HG02798 (cell line): ENCODE measurements at regions not wholly inside any gene's neighbourhood (a gene's known extent, or its start where the extent isn't known, plus 50 kb on each side); places are given as distances from the start of the nearest gene placed in this dataset.

ENCODE experiments used
- ATAC-seq: cut with Tn5 transposase; IDR thresholded peaks from one replicate; pipeline ENCODE4 v1.9.1; 2021; ENCODE audit warnings: mild to moderate bottlenecking; ENCODE audit not compliant: unreplicated experiment, poor library complexity

GRCh38 chr7:156549636-156550035, 90.9 kb upstream of the RNF32 start:
- no peak for ATAC-seq

DNA sequence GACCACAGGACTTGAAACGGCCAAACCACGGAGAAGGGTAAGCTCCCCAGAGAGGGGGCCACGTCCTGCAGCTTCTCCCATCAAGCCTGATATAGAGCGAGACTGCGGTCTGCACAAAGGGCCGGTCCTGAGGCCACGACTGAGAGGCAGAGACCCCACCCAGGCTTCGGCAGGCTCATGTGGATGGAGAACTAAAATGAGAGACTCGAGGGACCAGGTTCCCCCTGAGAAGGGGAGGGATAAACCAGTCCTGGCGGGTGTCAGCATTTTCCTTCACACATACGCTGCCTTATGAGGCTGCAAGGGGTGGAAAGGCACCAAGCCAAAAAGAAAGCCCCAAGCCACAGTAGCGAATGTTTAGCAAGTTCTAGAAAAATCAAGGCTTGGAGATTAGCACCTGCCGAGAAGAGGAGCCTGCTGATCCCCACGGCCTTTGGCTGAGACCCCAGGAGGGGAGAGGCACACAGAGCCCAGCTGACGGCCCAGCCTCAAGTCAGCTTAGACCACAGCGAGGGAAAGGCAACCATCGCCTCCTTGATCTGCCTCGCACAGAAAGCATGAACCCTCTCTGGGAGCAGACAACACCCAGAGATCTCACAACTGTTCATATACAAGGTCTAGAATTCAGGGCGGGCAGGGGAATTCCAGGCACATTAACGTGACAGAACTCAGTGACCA, 92.6 kb upstream of the RNF32 start:
- peak; percentile 68 for ATAC-seq

- ATAC-seq = no peak
Observed at GRCh38 chr7:156545979-156546378, 94.6 kb upstream of the RNF32 start.

DNA sequence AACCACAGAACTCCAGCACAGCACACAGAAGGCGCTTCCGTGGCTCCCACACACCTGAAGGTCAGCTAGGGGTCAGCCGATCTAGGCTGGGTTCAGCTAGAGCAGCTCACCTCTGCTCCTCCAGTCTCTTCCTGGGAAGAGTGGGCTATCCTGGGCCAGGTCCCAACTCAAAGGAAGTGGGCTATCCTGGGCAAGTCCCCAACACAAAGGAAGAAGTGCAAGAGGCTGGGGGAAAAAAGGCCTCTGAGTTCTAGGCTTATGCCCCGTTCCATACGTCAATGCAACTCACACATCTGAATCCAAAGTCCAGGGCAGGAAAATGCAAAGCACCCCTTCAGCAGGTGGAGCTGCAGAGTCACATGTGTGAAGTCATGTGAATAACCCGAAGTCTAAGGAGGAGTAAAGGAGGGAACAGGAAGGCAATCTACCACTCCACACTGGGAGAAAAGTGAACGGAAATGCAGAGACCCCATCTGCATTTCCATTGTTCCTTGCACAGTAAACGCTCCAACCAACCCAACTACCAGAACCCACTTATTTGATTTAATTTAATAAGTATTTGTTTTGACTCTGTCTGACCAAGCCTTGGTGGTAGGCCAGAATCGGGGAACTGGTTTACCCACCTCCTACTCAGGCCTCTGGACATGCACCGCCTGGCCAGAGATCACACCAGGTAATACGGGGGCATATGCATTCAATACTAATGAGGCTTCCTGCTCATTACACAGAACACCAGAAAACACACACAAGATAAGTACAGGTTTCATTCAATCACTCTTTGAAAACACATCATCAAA, 95.5 kb upstream of the RNF32 start:
- no peak for ATAC-seq

DNA sequence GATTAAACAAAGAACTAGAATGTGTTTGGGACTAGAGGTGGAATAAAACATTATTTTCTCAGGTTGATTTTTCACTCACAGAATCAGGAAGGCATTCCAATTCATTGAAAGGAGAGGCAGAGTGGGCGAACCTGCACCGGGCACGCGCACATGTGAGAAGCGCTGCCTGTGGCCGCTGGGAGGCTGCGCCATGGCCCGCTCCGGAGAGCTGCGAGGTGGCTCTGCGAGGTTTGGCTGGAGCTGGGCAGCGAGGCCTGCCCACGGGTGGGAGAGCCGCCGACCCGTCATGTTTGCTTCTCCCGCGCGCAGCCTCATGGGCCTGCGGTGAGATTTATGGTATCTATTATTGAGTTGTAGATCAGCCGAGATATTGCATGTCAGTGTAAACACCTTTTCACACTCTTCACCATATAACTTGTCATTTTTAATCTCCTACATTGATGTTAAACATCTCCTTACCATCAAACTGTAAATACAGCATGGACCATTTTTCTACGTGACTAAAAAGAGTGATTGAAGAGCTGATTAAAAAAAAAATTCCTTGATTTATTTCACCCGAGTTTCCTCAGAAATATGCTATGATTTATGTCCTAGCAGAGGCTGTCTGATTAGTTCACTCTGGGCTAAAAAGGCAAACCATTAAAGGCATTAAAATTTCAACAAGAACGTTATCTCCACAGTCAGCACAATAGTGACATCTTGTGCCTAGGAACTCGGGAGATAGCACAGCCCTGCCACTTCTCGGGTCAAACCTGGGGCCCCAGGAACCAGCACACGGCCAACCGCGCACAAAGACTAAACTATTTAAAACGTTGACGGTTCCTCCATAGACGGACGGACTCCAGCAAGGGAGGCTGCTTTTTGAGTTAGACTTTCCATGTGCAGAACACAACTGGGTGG, 96.6 kb upstream of the RNF32 start:
- ATAC-seq = no peak

DNA sequence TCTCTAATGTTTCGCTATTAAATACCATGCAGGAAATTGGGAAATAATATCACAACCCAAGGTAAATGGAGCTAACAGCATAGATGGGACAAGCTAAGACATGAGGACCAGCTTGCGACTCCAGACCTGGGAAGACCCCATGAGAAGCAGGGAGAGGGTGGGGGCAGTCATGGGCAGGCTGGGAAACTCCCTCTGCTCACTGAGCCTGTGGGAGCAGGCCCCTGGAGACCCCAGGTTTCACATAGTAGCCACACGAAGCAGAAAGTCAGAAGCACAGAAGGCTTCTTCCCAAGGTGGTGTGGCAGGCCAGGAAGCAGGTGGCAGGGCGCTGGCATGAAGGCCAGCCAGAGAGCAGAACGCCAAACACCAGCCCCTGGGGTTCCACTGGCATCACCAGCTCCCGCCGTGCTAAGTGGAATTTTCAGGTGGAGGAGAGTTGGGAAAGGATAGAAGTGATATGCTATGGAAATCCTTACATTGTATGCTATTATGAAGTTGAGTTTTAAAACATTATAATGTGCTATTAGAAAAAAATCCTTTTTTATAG, 99.9 kb upstream of the RNF32 start:
- no peak for ATAC-seq

- ATAC-seq = no peak
Observed at GRCh38 chr7:156539999-156540398, 100.6 kb upstream of the RNF32 start.

- ATAC-seq = no peak
Observed at GRCh38 chr7:156537006-156537405, 103.6 kb upstream of the RNF32 start.

DNA sequence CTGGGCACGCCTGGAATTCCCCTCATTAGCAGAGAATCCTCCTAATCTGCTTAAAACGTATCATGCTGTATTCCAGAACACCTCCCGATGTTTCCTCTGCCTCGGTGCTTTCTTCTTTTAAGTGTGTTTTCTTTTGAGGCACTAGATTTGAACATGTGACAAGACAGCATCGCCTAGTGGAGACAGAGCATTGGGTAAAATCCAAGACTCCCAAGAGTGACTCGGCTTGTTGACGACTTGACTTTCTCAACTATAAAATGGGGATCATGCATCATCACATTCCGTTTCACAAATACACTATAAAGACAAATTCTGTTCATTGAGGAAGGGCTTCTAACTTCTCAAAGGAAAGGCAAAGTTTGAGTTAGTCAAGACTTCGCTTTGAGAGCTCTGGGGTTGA, 105.6 kb upstream of the RNF32 start:
- ATAC-seq = no peak

DNA sequence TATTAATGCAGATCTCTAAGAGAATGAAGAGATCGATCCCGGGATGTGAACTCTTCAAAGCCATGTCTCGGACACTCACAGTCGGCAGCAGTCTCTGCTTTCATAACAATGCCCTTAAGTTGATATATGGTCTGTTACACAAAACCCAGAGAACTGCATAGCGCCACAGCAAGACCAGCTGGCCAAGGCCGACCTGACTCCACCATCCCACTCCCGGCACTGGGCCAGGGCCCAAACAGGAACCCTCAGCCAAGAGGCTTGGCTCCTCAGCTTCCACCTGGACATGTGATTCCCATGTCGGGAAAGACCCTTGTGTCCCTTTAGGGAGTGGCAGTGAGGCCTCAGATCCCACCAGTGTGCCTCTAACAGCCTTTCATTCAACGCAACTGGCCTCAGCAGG, 106.6 kb upstream of the RNF32 start:
- no peak for ATAC-seq

GRCh38 chr7:156533420-156533819, 107.2 kb upstream of the RNF32 start:
- ATAC-seq = no peak

- ATAC-seq = no peak
Observed at GRCh38 chr7:156532016-156532602, 108.5 kb upstream of the RNF32 start.

GRCh38 chr7:156529956-156530355, 110.6 kb upstream of the RNF32 start:
- no peak for ATAC-seq

DNA sequence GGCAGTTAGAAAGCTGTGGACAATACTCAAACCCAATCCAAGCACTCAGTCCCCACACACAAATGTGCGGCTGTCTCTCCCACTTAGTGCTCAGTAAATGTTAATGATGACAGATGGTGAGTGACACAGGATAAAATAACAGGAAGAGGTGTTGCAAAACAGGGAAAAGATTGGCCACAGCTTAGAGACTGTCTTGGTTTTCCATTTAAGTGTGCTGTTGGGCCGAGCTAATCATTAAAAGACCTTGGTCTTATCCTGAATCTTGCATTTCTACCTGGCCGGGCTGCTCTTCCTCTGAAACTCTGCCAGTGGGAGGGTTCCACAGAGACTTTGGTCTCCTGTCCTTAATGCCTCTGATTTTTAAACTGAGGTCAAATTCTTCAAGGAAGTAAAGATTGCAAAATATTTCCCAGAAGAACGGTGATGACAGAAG, 113.1 kb upstream of the RNF32 start:
- no peak for ATAC-seq

DNA sequence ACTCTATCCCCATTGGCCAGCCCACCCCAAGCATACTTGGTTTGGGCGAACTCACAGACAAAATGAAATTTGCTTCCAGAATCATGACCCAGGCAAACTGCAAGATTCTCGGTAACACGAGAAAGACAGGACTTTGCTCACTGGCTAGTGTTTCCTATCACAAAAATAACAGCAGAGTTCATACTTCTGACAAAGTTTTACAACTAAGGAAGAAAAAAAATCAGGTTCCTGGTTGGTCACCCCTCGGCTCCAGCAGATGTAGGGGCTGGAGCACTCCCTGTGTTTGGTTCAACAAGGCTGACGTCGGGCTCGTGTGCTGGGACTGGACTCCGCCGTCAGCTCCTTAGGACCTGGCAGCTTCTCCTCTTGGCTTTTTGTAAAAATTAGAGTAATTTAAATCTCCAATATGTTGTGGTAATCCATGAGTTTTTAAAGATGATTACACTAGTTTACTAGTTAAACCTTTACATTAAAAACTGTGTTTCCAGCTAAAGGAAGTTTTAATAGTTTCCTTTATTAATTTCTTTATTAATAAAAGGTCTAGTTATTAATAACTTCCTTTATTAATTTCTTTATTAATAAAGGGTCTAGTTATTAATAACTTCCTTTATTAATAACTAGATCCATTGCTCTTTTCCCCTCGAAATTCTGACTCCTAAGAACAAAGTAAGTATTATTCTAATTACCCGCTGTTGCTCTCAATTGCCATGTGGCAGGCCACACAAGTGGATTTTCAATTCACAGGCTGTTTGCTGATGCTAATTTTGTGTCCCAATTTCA, 115.6 kb upstream of the RNF32 start:
- no peak for ATAC-seq

- ATAC-seq = no peak
Observed at GRCh38 chr7:156523447-156524048, 117.0 kb upstream of the RNF32 start.

DNA sequence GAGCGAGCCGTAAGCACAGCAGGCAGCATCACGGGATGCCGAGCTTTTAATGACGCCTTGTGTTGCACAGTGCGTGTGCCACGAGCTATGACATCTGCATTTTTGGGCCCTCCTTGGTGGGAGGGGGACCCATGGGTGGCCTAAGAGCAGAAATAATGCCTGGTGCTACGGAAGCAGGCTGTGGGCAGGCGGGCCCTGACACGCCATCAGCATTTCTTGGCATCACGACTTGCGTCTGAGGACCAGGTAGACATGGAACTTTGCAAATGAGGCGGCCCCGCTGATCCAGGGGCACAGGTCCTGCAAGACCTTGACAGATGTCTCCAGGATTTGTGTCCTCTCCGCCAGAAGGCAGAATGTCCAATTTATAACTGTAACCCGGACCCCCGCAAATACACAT, 117.8 kb upstream of the RNF32 start:
- no peak for ATAC-seq

DNA sequence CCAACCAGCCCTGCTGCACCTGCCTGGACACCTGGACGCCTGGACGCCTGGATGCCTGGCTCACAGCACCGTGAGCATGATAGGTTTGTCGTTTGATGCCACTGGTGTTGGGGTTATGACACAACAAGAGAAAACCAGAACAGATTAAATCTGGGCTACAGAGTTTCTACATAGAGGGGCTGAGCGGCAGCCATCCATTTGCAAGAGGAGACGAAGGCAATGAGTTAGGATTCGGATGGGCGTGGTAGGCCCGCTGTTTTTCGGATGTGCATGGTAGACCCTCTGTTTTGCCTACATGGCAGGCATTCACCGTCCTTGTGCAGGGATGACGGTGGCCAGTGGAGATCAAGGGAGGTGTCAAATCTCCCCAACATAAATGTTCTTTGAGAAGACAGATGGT, 121.5 kb upstream of the RNF32 start:
- no peak for ATAC-seq

- no peak for ATAC-seq
Observed at GRCh38 chr7:156518466-156518865, 122.1 kb upstream of the RNF32 start.
